B cell (primary cell): ENCODE measurements at regions not wholly inside any gene's neighbourhood (a gene's known extent, or its start where the extent isn't known, plus 50 kb on each side); places are given as distances from the start of the nearest gene placed in this dataset.

Source experiments
- ATAC-seq: fragments of 200-7000 bp; cut with Tn5 transposase; one replicate; pipeline ENCODE4 v1.10.0; 2021; ENCODE audit warnings: low read depth, mild to moderate bottlenecking, moderate number of reproducible peaks, moderate library complexity
- CTCF ChIA-PET: fragments of 350-600 bp; sonication (Branson Sonifier 250); formaldehyde crosslinking; loops from one replicate; lab custom pipeline; 2021; ENCODE audit warnings: antibody characterized with exemption, inconsistent platforms; lab: Charles Lee
- POLR2A ChIA-PET: fragments of 350-600 bp; sonication (Branson Sonifier 250); formaldehyde crosslinking; loops from one replicate; lab custom pipeline; 2021; ENCODE audit warnings: antibody characterized with exemption; lab: Charles Lee
- DNase-seq: peaks from one replicate; pipeline ENCODE4 v3.0.0; 2013
- H2AFZ ChIP-seq: 2 replicates; pipeline ENCODE4 v1.6.1; 2012; ENCODE audit warnings: mild to moderate bottlenecking, low read depth, low read length; ENCODE audit not compliant: insufficient read depth, poor library complexity, severe bottlenecking
- H3K27ac ChIP-seq, 2 donors: 1 replicate in 1 of 2; 2 replicates in 1 of 2; pipeline ENCODE4 v1.5.1; 2012 to 2013; ENCODE audit warnings: low read length in 2 of 2, mild to moderate bottlenecking in 2 of 2, moderate library complexity in 1 of 2
- H3K27me3 ChIP-seq, 4 experiments: fragments of 200-600 bp in 1 of 4; sonication (generic) in 1 of 4; replicated peaks in 1 of 4; 1 replicate in 2 of 4; 2 replicates in 2 of 4; pipeline versions ENCODE4 v1.6.1 to v1.7.0; 2013 to 2016; ENCODE audit warnings: low read length in 3 of 4, mild to moderate bottlenecking in 2 of 4, mixed read lengths in 1 of 4, moderate library complexity in 1 of 4; ENCODE audit not compliant: insufficient read depth in 4 of 4, control insufficient read depth in 3 of 4; ENCODE audit errors: control extremely low read depth in 1 of 4
- H3K36me3 ChIP-seq, 2 experiments: replicated peaks in 1 of 2; 1 replicate in 1 of 2; 2 replicates in 1 of 2; pipeline versions ENCODE4 v1.6.1 to v1.7.1; 2013; ENCODE audit warnings: low read length in 1 of 2; ENCODE audit not compliant: insufficient read depth in 2 of 2, control insufficient read depth in 1 of 2; ENCODE audit errors: control extremely low read depth in 1 of 2, extremely low read depth in 1 of 2
- H3K4me1 ChIP-seq, 2 donors: fragments of 200-600 bp in 1 of 2; sonication (generic) in 1 of 2; 1 replicate in 1 of 2; 2 replicates in 1 of 2; pipeline versions ENCODE4 v1.5.1 to v1.6.1; 2013 to 2017; ENCODE audit warnings: low read length in 2 of 2; ENCODE audit not compliant: control insufficient read depth in 2 of 2, insufficient read depth in 2 of 2
- H3K4me2 ChIP-seq: replicated peaks from 2 replicates; pipeline ENCODE3; 2012; ENCODE audit warnings: mild to moderate bottlenecking, low read depth, low read length; ENCODE audit not compliant: poor library complexity, severe bottlenecking
- H3K4me3 ChIP-seq, 5 experiments: fragments of 200-600 bp in 1 of 5; sonication (generic) in 1 of 5; 1 replicate in 3 of 5; 2 replicates in 2 of 5; pipeline versions ENCODE4 v1.5.1 to v1.7.0; 2011 to 2016; ENCODE audit warnings: low read length in 4 of 5, mild to moderate bottlenecking in 4 of 5, low read depth in 2 of 5, control low read depth in 1 of 5, moderate library complexity in 1 of 5; ENCODE audit not compliant: insufficient read depth in 1 of 5; ENCODE audit errors: control extremely low read depth in 1 of 5, extremely low read depth in 1 of 5
- H3K79me2 ChIP-seq: fragments of 200-600 bp; sonication (generic); one replicate; pipeline ENCODE4 v1.6.0; 2016; ENCODE audit warnings: low read length; ENCODE audit not compliant: control insufficient read depth, insufficient read depth
- H3K9ac ChIP-seq: fragments of 200-600 bp; sonication (generic); 2 replicates; pipeline ENCODE4 v1.6.1; 2017; ENCODE audit warnings: mild to moderate bottlenecking, low read length, moderate library complexity
- H3K9me3 ChIP-seq, 3 donors: one replicate each; pipeline versions ENCODE4 v1.6.1 to v1.7.1; 2013; ENCODE audit warnings: low read length in 2 of 3; ENCODE audit not compliant: control insufficient read depth in 2 of 3, insufficient read depth in 1 of 3; ENCODE audit errors: control extremely low read depth in 1 of 3
- H4K20me1 ChIP-seq: 2 replicates; pipeline ENCODE4 v1.6.0; 2012; ENCODE audit warnings: mild to moderate bottlenecking, low read length; ENCODE audit not compliant: insufficient read depth, control insufficient read depth, poor library complexity, severe bottlenecking
- H3K27ac Mint-ChIP-seq: one replicate; pipeline ENCODE4 v1.8.0; 2021; ENCODE audit warnings: mixed read lengths
- H3K27me3 Mint-ChIP-seq: one replicate; pipeline ENCODE4 v1.8.0; 2021; ENCODE audit warnings: mixed read lengths
- H3K4me1 Mint-ChIP-seq: one replicate; pipeline ENCODE4 v1.8.0; 2021; ENCODE audit warnings: mixed read lengths
- H3K4me3 Mint-ChIP-seq: one replicate; pipeline ENCODE4 v1.8.0; 2021; ENCODE audit warnings: mixed read lengths
- H3K9me3 Mint-ChIP-seq: one replicate; pipeline ENCODE4 v1.8.0; 2022; ENCODE audit warnings: mixed read lengths; ENCODE audit not compliant: insufficient read depth
- CTCF ChIP-seq: fragments of 200-600 bp; IDR thresholded peaks from one replicate; pipeline ENCODE4 v1.8.0; 2022; ENCODE audit warnings: antibody characterized with exemption, mild to moderate bottlenecking
- EZH2 ChIP-seq: IDR thresholded peaks from 2 replicates; pipeline ENCODE4 v1.6.1; 2012; ENCODE audit warnings: borderline replicate concordance, low read depth, mild to moderate bottlenecking, moderate library complexity, low read length; ENCODE audit not compliant: insufficient read depth, poor library complexity, severe bottlenecking
- WGBS: methylation state at CpG from one replicate; pipeline ENCODE4 v1.1.5; 2013; ENCODE audit warnings: missing lambda C conversion rate; ENCODE audit not compliant: insufficient coverage; 5-methylcytosine and 5-hydroxymethylcytosine counted together
- intact Hi-C: fragments of 100-400 bp; cut with micrococcal nuclease; formaldehyde crosslinking; loops from one replicate; pipeline ENCODE4 v1.10.0; 2022

- Histone ChIP-seq H3K9me3 (peaks cover 0 to 2% (median 0%) of the 10 kb centered on the region in 3 donors), H3K9ac (no peak overlapping the region), H3K36me3 (no peaks in the 10 kb centered on the region), H3K27ac (no peak overlapping the region), H3K4me3 (no peak overlapping the region), H3K27me3 (no peaks in the 10 kb centered on the region), H3K79me2 (no peaks in the 10 kb centered on the region), H2AFZ (no peak overlapping the region), H4K20me1 (no peaks in the 10 kb centered on the region), H3K4me2 (no peak overlapping the region), H3K4me1 (no peaks in the 10 kb centered on the region)
- ATAC-seq (no peak), DNase-seq (no peak)
- H3K27me3 Mint-ChIP-seq, result no peaks in the 10 kb centered on the region
- H3K4me1 Mint-ChIP-seq, result no peaks in the 10 kb centered on the region
- no peak overlapping the region for H3K4me3 Mint-ChIP-seq
- CTCF ChIA-PET, result no interaction called here
- H3K27ac Mint-ChIP-seq, result no peak overlapping the region
- TF ChIP-seq EZH2 (no peak), CTCF (no peak)
- POLR2A ChIA-PET, result no interaction called here
- 88% methylated on average over 3 of the region's 4 CpGs for WGBS
- intact Hi-C loops, result no loop called here
- peaks cover 4% of the 10 kb centered on the region for H3K9me3 Mint-ChIP-seq
These were observed 237.5 kb upstream of the BLID start for GRCh38 chr11:122353561-122353960.

DNA sequence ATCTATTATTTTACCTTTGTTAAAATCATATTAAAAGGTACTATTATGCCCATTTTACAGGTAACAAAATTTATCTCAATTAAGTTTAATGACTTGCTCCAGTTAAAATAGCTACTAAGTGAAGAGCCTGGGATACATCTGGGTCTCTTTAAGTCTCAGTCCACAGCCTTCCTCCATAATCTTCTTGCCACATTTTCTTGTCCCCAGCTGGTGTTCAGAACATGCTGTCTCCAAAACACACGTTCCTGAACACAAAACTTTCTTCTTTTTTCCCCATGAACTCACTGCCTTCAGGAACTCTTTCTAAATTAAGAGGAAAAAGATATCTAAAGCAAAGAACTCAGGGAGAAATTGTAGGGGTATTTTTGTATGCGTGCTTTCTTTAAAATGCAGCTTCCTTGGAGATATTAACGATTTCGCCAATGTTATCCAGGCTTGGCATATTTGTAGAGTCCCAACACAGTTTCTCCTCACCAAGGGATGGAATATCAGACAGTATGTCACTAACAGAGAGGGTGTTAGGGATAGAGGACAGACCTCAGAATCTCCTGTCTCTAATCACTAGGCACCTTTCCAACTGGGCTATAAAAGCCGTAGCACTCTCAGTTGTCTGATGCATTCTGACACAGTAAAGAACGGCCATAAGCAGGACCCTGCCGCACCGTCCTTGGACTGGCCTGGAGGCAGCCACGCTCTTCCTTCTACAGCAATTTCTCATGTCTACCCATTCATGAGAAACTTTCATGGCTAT lies 232.8 kb upstream of the BLID start:
- Histone ChIP-seq H3K27ac (no peak overlapping the region), H3K36me3 (no peaks in the 10 kb centered on the region), H3K9ac (no peak overlapping the region), H3K4me1 (no peaks in the 10 kb centered on the region), H2AFZ (no peak overlapping the region), H3K4me2 (no peak overlapping the region), H3K27me3 (no peaks in the 10 kb centered on the region), H3K9me3 (peaks cover 0 to 2% (median 0%) of the 10 kb centered on the region in 3 donors), H4K20me1 (no peaks in the 10 kb centered on the region), H3K79me2 (no peaks in the 10 kb centered on the region), H3K4me3 (no peak overlapping the region)
- DNase-seq (no peak), ATAC-seq (no peak)
- no peaks in the 10 kb centered on the region for H3K9me3 Mint-ChIP-seq
- no peak overlapping the region for H3K4me3 Mint-ChIP-seq
- no peak for TF ChIP-seq CTCF
- TF ChIP-seq EZH2, result no peak
- H3K27me3 Mint-ChIP-seq, result no peaks in the 10 kb centered on the region
- intact Hi-C loops, result no loop called here
- H3K27ac Mint-ChIP-seq, result no peak overlapping the region
- WGBS, result 100% methylated on average over 4 of the region's 9 CpGs
- POLR2A ChIA-PET, result no interaction called here
- H3K4me1 Mint-ChIP-seq, result no peaks in the 10 kb centered on the region
- CTCF ChIA-PET, result no interaction called here
